Hepatocyte (in vitro differentiated cells): ENCODE measurements at regions not wholly inside any gene's neighbourhood (a gene's known extent, or its start where the extent isn't known, plus 50 kb on each side); places are given as distances from the start of the nearest gene placed in this dataset.

Experiments
- EZH2 ChIP-seq: fragments of 200-600 bp; sonication (generic); IDR thresholded peaks from 2 replicates; pipeline ENCODE4 v1.6.1; 2016; ENCODE audit warnings: antibody characterized with exemption, mild to moderate bottlenecking, borderline replicate concordance
- EZH2phosphoT487 ChIP-seq: fragments of 200-600 bp; sonication (generic); IDR thresholded peaks from one replicate; pipeline ENCODE4 v1.6.1; 2018; ENCODE audit warnings: antibody characterized with exemption, mild to moderate bottlenecking, low read depth, moderate library complexity; ENCODE audit not compliant: unreplicated experiment, severe bottlenecking
- TF ChIP-seq, protein P1 (sequence below): fragments of 200-600 bp; sonication (generic); IDR thresholded peaks from 2 replicates; pipeline ENCODE4 v1.5.1; 2016; ENCODE audit warnings: antibody characterized with exemption, mild to moderate bottlenecking; ENCODE audit not compliant: poor library complexity

GRCh38 chr21:26686278-26686677 lies 113.2 kb upstream of the CYYR1 start:
- TF ChIP-seq, protein P1, sequence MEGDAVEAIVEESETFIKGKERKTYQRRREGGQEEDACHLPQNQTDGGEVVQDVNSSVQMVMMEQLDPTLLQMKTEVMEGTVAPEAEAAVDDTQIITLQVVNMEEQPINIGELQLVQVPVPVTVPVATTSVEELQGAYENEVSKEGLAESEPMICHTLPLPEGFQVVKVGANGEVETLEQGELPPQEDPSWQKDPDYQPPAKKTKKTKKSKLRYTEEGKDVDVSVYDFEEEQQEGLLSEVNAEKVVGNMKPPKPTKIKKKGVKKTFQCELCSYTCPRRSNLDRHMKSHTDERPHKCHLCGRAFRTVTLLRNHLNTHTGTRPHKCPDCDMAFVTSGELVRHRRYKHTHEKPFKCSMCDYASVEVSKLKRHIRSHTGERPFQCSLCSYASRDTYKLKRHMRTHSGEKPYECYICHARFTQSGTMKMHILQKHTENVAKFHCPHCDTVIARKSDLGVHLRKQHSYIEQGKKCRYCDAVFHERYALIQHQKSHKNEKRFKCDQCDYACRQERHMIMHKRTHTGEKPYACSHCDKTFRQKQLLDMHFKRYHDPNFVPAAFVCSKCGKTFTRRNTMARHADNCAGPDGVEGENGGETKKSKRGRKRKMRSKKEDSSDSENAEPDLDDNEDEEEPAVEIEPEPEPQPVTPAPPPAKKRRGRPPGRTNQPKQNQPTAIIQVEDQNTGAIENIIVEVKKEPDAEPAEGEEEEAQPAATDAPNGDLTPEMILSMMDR = no peak
- TF ChIP-seq EZH2phosphoT487 = no peak
- TF ChIP-seq EZH2 = no peak
